ENCODE measurements at regions not wholly inside any gene's neighbourhood (a gene's known extent, or its start where the extent isn't known, plus 50 kb on each side); places are given as distances from the start of the nearest gene placed in this dataset.

GRCh38 chr1:38502758-38503157 lies 356.8 kb downstream of the RRAGC start:
- peak in 1 of 6 experiments; percentile 23 for TF ChIP-seq CTCF (IDR thresholded peaks at IDR 0.05)
- no peak for TF ChIP-seq POLR2A (IDR thresholded peaks at IDR 0.05)
